ENCODE measurements at regions not wholly inside any gene's neighbourhood (a gene's known extent, or its start where the extent isn't known, plus 50 kb on each side); places are given as distances from the start of the nearest gene placed in this dataset.

GRCh38 chr12:16103851-16104250 is 173.6 kb downstream of the SLC15A5 start:
- no peaks in the 10 kb centered on the region for H3K36me3 ChIP-seq (ENCODE audit: low read depth, low read length)
- H3K27me3 ChIP-seq (ENCODE audit: low read length), result no peaks in the 10 kb centered on the region
- POLR2A ChIA-PET (ENCODE audit: unreplicated experiment), result no interaction called here
- intact Hi-C loops (cut with micrococcal nuclease), result no loop called here
- H3K27ac ChIP-seq (ENCODE audit: low read length), result no peak overlapping the region
- H3F3A ChIP-seq (ENCODE audit: low read length, unreplicated experiment), result no peaks in the 10 kb centered on the region
- no peak for TF ChIP-seq CTCF (conservative IDR thresholded peaks at IDR 0.05; ENCODE audit: low read depth, low read length)
- TF ChIP-seq EZH2phosphoT487 (IDR thresholded peaks at IDR 0.05; ENCODE audit: borderline replicate concordance, low read length), result no peak
- no peak overlapping the region for H3K4me3 ChIP-seq (ENCODE audit: low read length)
- H2AFZ ChIP-seq (ENCODE audit: low read length), result no peak overlapping the region
- BruUV-seq (replicated peaks), result no TSS peak
- H3K4me2 ChIP-seq (ENCODE audit: low read length), result no peak overlapping the region
- no peaks in the 10 kb centered on the region for H3K4me1 ChIP-seq (ENCODE audit: insufficient read depth, low read length)
- CTCF ChIA-PET, result no interaction called here
- no peak for DNase-seq
- no peak for ATAC-seq
- no peaks in the 10 kb centered on the region for H4K20me1 ChIP-seq (ENCODE audit: low read length)
- H3K9ac ChIP-seq (ENCODE audit: low read length), result no peak overlapping the region
- H3K79me2 ChIP-seq (ENCODE audit: low read length), result no peaks in the 10 kb centered on the region
- no peaks in the 10 kb centered on the region for H3K9me3 ChIP-seq (ENCODE audit: low read length)
- H3K9me2 ChIP-seq (replicated peaks; ENCODE audit: low read length), result no peaks in the 10 kb centered on the region

DNA sequence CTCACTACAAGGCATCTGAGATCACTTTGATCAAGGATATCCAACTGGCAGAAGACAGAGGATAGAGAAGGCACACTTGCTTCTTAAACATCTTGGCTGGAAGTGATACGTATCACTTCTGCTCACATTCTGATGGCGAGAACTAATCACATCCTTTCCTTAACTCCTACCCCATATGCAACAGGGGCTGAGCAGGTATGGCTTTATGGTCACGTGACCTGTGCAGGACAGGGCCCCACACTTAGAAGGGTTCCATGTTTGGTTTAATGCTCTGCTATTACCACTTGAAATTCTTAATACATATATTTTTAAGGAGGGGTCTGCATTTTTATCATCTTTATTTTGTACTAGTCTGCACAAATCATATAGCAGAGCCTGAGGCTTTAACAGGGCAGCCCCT is 177.3 kb downstream of the SLC15A5 start:
- no TSS peak for BruUV-seq (replicated peaks)
- Histone ChIP-seq H3K9me2 (replicated peaks; ENCODE audit: low read length) (no peaks in the 10 kb centered on the region), H3K27ac (ENCODE audit: low read length) (no peak overlapping the region), H2AFZ (ENCODE audit: low read length) (no peak overlapping the region), H3K79me2 (ENCODE audit: low read length) (no peaks in the 10 kb centered on the region), H3K36me3 (ENCODE audit: low read depth, low read length) (no peaks in the 10 kb centered on the region), H3K4me3 (ENCODE audit: low read length) (no peak overlapping the region), H3F3A (ENCODE audit: low read length, unreplicated experiment) (no peaks in the 10 kb centered on the region), H3K27me3 (ENCODE audit: low read length) (no peaks in the 10 kb centered on the region), H3K9me3 (ENCODE audit: low read length) (no peaks in the 10 kb centered on the region), H3K4me1 (ENCODE audit: insufficient read depth, low read length) (no peaks in the 10 kb centered on the region), H4K20me1 (ENCODE audit: low read length) (no peaks in the 10 kb centered on the region), H3K9ac (ENCODE audit: low read length) (no peak overlapping the region), H3K4me2 (ENCODE audit: low read length) (no peak overlapping the region)
- no peak for ATAC-seq
- intact Hi-C loops (cut with micrococcal nuclease), result no loop called here
- CTCF ChIA-PET, result no interaction called here
- POLR2A ChIA-PET (ENCODE audit: unreplicated experiment), result no interaction called here
- no peak for TF ChIP-seq EZH2phosphoT487 (IDR thresholded peaks at IDR 0.05; ENCODE audit: borderline replicate concordance, low read length)
- TF ChIP-seq EZH2 (IDR thresholded peaks at IDR 0.05; ENCODE audit: low read length, unreplicated experiment), result no peak
- no peak for TF ChIP-seq CTCF (conservative IDR thresholded peaks at IDR 0.05; ENCODE audit: low read depth, low read length)
- no peak for DNase-seq

DNA sequence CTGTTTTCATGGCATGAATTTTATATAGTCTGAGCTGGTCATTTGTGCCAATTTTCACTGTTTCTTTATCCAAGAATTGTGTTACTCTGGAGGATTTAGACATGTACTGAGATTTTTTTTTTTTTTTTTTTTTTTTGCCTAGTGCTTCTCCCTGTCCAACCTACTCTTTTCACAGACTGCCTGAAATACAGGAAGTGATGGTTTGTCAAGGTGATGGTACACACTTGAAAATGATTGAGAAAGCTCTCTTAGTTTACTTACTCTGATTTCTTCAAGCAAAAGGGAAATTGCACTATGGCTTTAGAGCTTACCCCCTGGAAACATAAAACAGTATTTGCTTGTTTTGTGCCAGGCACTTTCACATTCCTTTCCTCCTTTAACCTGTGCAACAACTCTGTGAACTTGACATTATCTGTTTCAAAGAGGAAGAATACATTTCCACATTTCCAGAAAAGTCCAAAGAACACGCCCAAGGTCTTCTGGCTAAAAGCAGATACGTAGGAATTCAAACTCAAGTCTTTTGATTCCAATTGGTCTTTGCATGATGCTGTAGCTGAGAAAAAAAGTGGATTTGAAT is 181.1 kb downstream of the SLC15A5 start:
- no peaks in the 10 kb centered on the region for H3K9me3 ChIP-seq (ENCODE audit: low read length)
- H3K4me1 ChIP-seq (ENCODE audit: insufficient read depth, low read length), result no peaks in the 10 kb centered on the region
- no TSS peak for BruUV-seq (replicated peaks)
- no peaks in the 10 kb centered on the region for H3K79me2 ChIP-seq (ENCODE audit: low read length)
- no peaks in the 10 kb centered on the region for H3K27me3 ChIP-seq (ENCODE audit: low read length)
- no peak overlapping the region for H3K9ac ChIP-seq (ENCODE audit: low read length)
- ChIA-PET CTCF (no interaction called here), POLR2A (ENCODE audit: unreplicated experiment) (no interaction called here)
- no peak for TF ChIP-seq EZH2phosphoT487 (IDR thresholded peaks at IDR 0.05; ENCODE audit: borderline replicate concordance, low read length)
- TF ChIP-seq EZH2 (IDR thresholded peaks at IDR 0.05; ENCODE audit: low read length, unreplicated experiment), result no peak
- no peak for TF ChIP-seq CTCF (conservative IDR thresholded peaks at IDR 0.05; ENCODE audit: low read depth, low read length)
- ATAC-seq (no peak), DNase-seq (no peak)
- H3F3A ChIP-seq (ENCODE audit: low read length, unreplicated experiment), result no peaks in the 10 kb centered on the region
- no peaks in the 10 kb centered on the region for H4K20me1 ChIP-seq (ENCODE audit: low read length)
- intact Hi-C loops (cut with micrococcal nuclease), result no loop called here
- no peak overlapping the region for H3K4me2 ChIP-seq (ENCODE audit: low read length)
- no peaks in the 10 kb centered on the region for H3K9me2 ChIP-seq (replicated peaks; ENCODE audit: low read length)
- no peaks in the 10 kb centered on the region for H3K36me3 ChIP-seq (ENCODE audit: low read depth, low read length)
- no peak overlapping the region for H2AFZ ChIP-seq (ENCODE audit: low read length)
- H3K27ac ChIP-seq (ENCODE audit: low read length), result no peak overlapping the region
- no peak overlapping the region for H3K4me3 ChIP-seq (ENCODE audit: low read length)
